Chondrocyte (in vitro differentiated cells): ENCODE measurements at regions not wholly inside any gene's neighbourhood (a gene's known extent, or its start where the extent isn't known, plus 50 kb on each side); places are given as distances from the start of the nearest gene placed in this dataset.

Experiments
- DNase-seq: peaks from one replicate; pipeline ENCODE4 v3.0.0; 2021; ENCODE audit warnings: mixed read lengths, low spot score
- H3K27ac Mint-ChIP-seq: one replicate; pipeline ENCODE4 v1.8.0; 2021; ENCODE audit warnings: mild to moderate bottlenecking, moderate library complexity, mixed read lengths; ENCODE audit not compliant: unreplicated experiment
- H3K27me3 Mint-ChIP-seq: 2 replicates; pipeline ENCODE4 v1.8.0; 2021; ENCODE audit warnings: low read depth, mixed read lengths
- H3K36me3 Mint-ChIP-seq: 2 replicates; pipeline ENCODE4 v1.8.0; 2021; ENCODE audit warnings: low read depth, mixed read lengths
- H3K4me1 Mint-ChIP-seq: 2 replicates; pipeline ENCODE4 v1.8.0; 2021; ENCODE audit warnings: low read depth, mild to moderate bottlenecking, mixed read lengths
- H3K4me3 Mint-ChIP-seq: one replicate; pipeline ENCODE4 v1.8.0; 2021; ENCODE audit warnings: mild to moderate bottlenecking, moderate library complexity, mixed read lengths; ENCODE audit not compliant: unreplicated experiment
- H3K9me3 Mint-ChIP-seq: 2 replicates; pipeline ENCODE4 v1.8.0; 2021; ENCODE audit warnings: low read depth, mixed read lengths
- CTCF ChIP-seq: fragments of 200-600 bp; sonication (generic); IDR thresholded peaks from 2 replicates; pipeline ENCODE4 v1.5.0; 2021; ENCODE audit warnings: antibody characterized with exemption, mild to moderate bottlenecking, moderate library complexity

- H3K9me3 Mint-ChIP-seq, result peaks cover under 1% of the 10 kb centered on the region
- no peak for TF ChIP-seq CTCF
- no peaks in the 10 kb centered on the region for H3K4me1 Mint-ChIP-seq
- no peak overlapping the region for H3K4me3 Mint-ChIP-seq
- no peak overlapping the region for H3K27ac Mint-ChIP-seq
- no peaks in the 10 kb centered on the region for H3K36me3 Mint-ChIP-seq
- H3K27me3 Mint-ChIP-seq, result no peaks in the 10 kb centered on the region
- DNase-seq, result no peak
These were observed 150.9 kb downstream of the NUDT12 start for GRCh38 chr5:103411711-103412110.

- Mint-ChIP-seq H3K4me3 (no peak overlapping the region), H3K9me3 (no peaks in the 10 kb centered on the region), H3K27me3 (no peaks in the 10 kb centered on the region), H3K4me1 (no peaks in the 10 kb centered on the region), H3K27ac (no peak overlapping the region), H3K36me3 (no peaks in the 10 kb centered on the region)
- DNase-seq, result no peak
- no peak for TF ChIP-seq CTCF
These were observed 151.6 kb downstream of the MACIR start for GRCh38 chr5:103410172-103410571.

- no peak for TF ChIP-seq CTCF
- H3K27me3 Mint-ChIP-seq, result no peaks in the 10 kb centered on the region
- no peak for DNase-seq
- no peaks in the 10 kb centered on the region for H3K36me3 Mint-ChIP-seq
- H3K27ac Mint-ChIP-seq, result no peak overlapping the region
- no peaks in the 10 kb centered on the region for H3K4me1 Mint-ChIP-seq
- no peaks in the 10 kb centered on the region for H3K9me3 Mint-ChIP-seq
- no peak overlapping the region for H3K4me3 Mint-ChIP-seq
These were observed 150.6 kb downstream of the MACIR start for GRCh38 chr5:103409013-103409670.

GRCh38 chr5:103408408-103408807, 149.8 kb downstream of the MACIR start:
- TF ChIP-seq CTCF, result no peak
- Mint-ChIP-seq H3K27ac (no peak overlapping the region), H3K36me3 (no peaks in the 10 kb centered on the region), H3K4me3 (no peak overlapping the region), H3K4me1 (no peaks in the 10 kb centered on the region), H3K9me3 (no peaks in the 10 kb centered on the region), H3K27me3 (no peaks in the 10 kb centered on the region)
- no peak for DNase-seq

GRCh38 chr5:103407402-103407801, 148.8 kb downstream of the MACIR start:
- no peak for DNase-seq

More at GRCh38 chr5:103407402-103407801, 148.8 kb downstream of the MACIR start:
- Mint-ChIP-seq H3K36me3 (no peaks in the 10 kb centered on the region), H3K4me1 (no peaks in the 10 kb centered on the region), H3K9me3 (no peaks in the 10 kb centered on the region), H3K27me3 (no peaks in the 10 kb centered on the region), H3K4me3 (no peak overlapping the region), H3K27ac (no peak overlapping the region)
- TF ChIP-seq CTCF, result no peak
